ENCODE measurements at regions not wholly inside any gene's neighbourhood (a gene's known extent, or its start where the extent isn't known, plus 50 kb on each side); places are given as distances from the start of the nearest gene placed in this dataset.

- DNase-seq (ENCODE audit: low read depth): no peak
- no peak overlapping the region for H3K4me3 ChIP-seq (ENCODE audit: low read length)
- TF ChIP-seq, protein P1, sequence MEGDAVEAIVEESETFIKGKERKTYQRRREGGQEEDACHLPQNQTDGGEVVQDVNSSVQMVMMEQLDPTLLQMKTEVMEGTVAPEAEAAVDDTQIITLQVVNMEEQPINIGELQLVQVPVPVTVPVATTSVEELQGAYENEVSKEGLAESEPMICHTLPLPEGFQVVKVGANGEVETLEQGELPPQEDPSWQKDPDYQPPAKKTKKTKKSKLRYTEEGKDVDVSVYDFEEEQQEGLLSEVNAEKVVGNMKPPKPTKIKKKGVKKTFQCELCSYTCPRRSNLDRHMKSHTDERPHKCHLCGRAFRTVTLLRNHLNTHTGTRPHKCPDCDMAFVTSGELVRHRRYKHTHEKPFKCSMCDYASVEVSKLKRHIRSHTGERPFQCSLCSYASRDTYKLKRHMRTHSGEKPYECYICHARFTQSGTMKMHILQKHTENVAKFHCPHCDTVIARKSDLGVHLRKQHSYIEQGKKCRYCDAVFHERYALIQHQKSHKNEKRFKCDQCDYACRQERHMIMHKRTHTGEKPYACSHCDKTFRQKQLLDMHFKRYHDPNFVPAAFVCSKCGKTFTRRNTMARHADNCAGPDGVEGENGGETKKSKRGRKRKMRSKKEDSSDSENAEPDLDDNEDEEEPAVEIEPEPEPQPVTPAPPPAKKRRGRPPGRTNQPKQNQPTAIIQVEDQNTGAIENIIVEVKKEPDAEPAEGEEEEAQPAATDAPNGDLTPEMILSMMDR (conservative IDR thresholded peaks at IDR 0.05; ENCODE audit: low read depth, low read length): no peak
Measured at GRCh38 chr4:137309424-137309823, 222.9 kb downstream of the PCDH18 start.

DNA sequence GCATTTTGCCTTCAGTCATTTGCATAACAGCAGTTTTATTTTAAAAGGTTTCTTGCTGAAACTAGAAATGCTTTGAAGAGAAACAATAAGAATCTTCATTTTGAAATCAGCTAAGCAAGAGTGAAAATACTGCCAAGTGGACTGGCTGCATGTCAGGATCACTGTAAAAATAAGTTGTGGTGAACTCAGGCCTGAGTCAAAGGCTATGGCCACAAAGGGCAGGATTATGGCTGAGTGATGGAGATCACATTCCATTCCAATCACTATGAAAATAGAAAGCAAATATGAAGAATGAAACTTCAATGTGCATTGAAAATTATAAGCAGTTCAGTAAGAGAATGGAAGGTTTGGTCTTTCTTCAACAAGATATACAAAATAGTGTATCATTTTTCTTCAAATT, 224.5 kb downstream of the PCDH18 start:
- H3K4me3 ChIP-seq (ENCODE audit: low read length): no peak overlapping the region
- TF ChIP-seq, protein P1 (conservative IDR thresholded peaks at IDR 0.05; ENCODE audit: low read depth, low read length): no peak
- DNase-seq (ENCODE audit: low read depth): peak; percentile 76

- no peak overlapping the region for H3K4me3 ChIP-seq (ENCODE audit: low read length)
- TF ChIP-seq, protein P1 (conservative IDR thresholded peaks at IDR 0.05; ENCODE audit: low read depth, low read length): no peak
- DNase-seq (ENCODE audit: low read depth): no peak
Measured at GRCh38 chr4:137300776-137301175, 231.5 kb downstream of the PCDH18 start.

DNA sequence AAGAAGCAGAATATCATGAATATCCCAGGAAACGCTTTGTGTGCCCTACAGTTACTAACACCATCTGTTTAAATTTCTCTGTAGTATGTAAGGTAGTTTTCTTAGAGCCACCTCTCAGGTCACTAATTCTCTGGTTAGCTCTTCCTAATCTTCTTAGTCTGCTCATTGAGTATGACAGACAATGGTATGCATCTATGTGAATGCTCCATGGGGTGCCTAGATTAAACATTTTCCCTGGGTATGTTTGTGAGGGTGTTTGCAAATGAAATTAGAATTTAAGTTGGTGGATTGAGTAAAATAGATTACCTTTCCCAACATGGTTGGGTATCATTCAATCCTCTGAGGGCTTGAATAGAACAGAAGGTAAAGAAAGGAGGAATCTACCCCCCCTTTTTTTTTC, 233.0 kb downstream of the PCDH18 start:
- DNase-seq (ENCODE audit: low read depth): no peak
- H3K4me3 ChIP-seq (ENCODE audit: low read length): no peak overlapping the region
- TF ChIP-seq, protein P1 (conservative IDR thresholded peaks at IDR 0.05; ENCODE audit: low read depth, low read length): no peak

- TF ChIP-seq, protein P1 (conservative IDR thresholded peaks at IDR 0.05; ENCODE audit: low read depth, low read length): no peak
- DNase-seq (ENCODE audit: low read depth): no peak
Measured at GRCh38 chr4:137293281-137293680, 239.0 kb downstream of the PCDH18 start.

DNA sequence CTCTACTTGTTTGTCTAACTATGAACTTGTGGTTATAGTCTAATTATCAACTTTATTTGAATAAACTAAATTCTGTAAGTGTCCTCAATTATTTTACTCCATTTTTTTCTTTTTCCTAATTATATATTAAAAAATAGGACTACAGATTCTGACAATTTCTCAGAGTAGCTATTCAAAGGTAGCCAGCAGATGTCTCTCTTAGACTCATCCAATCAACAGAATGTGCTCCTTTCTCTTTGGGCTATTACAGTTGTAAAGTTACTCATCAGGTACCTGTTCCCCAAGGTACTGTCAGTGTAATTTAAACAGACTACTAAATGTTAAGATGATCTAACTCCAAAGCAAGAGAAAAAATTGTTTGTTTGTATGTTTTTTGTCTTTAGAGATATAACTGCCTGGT, 248.6 kb downstream of the PCDH18 start:
- TF ChIP-seq, protein P1 (conservative IDR thresholded peaks at IDR 0.05; ENCODE audit: low read depth, low read length): peak; percentile 39
- DNase-seq (ENCODE audit: low read depth): no peak
- H3K4me3 ChIP-seq (ENCODE audit: low read length): no peak overlapping the region

More at GRCh38 chr4:137293281-137293680, 239.0 kb downstream of the PCDH18 start:
- no peak overlapping the region for H3K4me3 ChIP-seq (ENCODE audit: low read length)

- DNase-seq (ENCODE audit: low read depth): no peak
- TF ChIP-seq, protein P1 (conservative IDR thresholded peaks at IDR 0.05; ENCODE audit: low read depth, low read length): no peak
- no peak overlapping the region for H3K4me3 ChIP-seq (ENCODE audit: low read length)
Measured at GRCh38 chr4:137278431-137278830, 253.9 kb downstream of the PCDH18 start.
